GM23248 (cell line): ENCODE measurements at regions not wholly inside any gene's neighbourhood (a gene's known extent, or its start where the extent isn't known, plus 50 kb on each side); places are given as distances from the start of the nearest gene placed in this dataset.

Source experiments
- EZH2 ChIP-seq: fragments of 200-600 bp; sonication (generic); IDR thresholded peaks from 2 replicates; pipeline ENCODE4 v1.6.1; 2018; ENCODE audit warnings: antibody characterized with exemption, mild to moderate bottlenecking; ENCODE audit not compliant: insufficient read depth, poor library complexity, severe bottlenecking
- EZH2phosphoT487 ChIP-seq: fragments of 200-600 bp; sonication (generic); IDR thresholded peaks from 2 replicates; pipeline ENCODE4 v1.6.1; 2018; ENCODE audit warnings: antibody characterized with exemption, moderate library complexity, mild to moderate bottlenecking, low read depth; ENCODE audit not compliant: insufficient read depth

DNA sequence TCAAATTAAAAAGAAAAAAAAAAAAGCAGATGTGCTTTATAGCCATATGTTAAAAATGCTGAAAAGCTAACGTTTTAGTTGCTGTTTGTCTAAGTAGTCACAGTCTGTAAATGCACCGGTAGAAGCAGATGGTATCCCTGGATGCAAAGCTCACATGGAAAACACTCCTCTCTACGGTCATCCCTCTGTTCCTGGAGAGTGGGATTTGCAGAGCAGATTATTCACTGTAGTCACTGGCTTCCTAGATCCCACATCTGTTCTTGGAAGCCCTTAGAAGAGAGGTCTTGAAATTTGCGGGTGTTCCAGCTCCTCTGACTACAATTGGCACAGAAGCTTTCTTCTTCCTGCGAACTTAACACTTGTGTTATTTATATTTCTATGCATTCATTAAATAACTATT lies 186.6 kb downstream of the PMP22 start:
- TF ChIP-seq EZH2 = no peak
- TF ChIP-seq EZH2phosphoT487 = no peak
